Bronchial epithelial cell (primary cell): ENCODE measurements at regions not wholly inside any gene's neighbourhood (a gene's known extent, or its start where the extent isn't known, plus 50 kb on each side); places are given as distances from the start of the nearest gene placed in this dataset.

ENCODE experiments used
- DNase-seq: peaks from one replicate; pipeline ENCODE4 v3.0.0-alpha.2; 2010; ENCODE audit warnings: low read depth
- FAIRE-seq: peaks from 2 replicates; lab custom pipeline; 2011; peaks lifted over from hg19 to GRCh38; lab: Jason Lieb, UNC
- H3K27me3 ChIP-seq: 2 replicates; pipeline ENCODE4 v1.5.1; 2011; ENCODE audit warnings: low read length; ENCODE audit not compliant: control insufficient read depth, insufficient read depth
- H3K36me3 ChIP-seq: 2 replicates; pipeline ENCODE4 v1.5.1; 2011; ENCODE audit warnings: low read length; ENCODE audit not compliant: control insufficient read depth, insufficient read depth
- H3K4me3 ChIP-seq: 2 replicates; pipeline ENCODE4 v1.5.1; 2011; ENCODE audit warnings: mild to moderate bottlenecking, low read depth, low read length, control low read depth
- TF ChIP-seq, protein P1 (sequence below): IDR thresholded peaks from 2 replicates; pipeline ENCODE4 v1.5.1; 2011; ENCODE audit warnings: mild to moderate bottlenecking, moderate library complexity, low read length, control low read depth, inconsistent platforms; ENCODE audit not compliant: insufficient read depth, severe bottlenecking

DNA sequence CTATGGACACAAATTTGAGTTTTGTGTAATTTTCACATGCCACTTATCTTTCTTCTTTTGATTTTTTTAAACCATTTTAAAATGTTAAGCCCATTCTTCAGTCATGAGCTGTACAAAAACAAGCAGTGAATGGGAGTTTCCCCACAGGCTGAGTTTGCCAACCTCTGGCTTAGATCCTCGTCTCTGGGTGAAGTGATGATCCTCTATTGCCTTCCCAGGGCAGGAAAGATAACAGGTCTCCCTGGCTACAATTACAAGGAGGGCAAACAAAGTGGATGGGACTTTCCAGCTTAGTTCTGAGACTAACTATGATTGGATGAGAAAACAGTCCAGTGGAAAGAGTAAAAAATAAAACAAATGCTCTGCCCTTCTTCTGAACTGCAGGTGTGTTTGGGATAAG lies 203.7 kb downstream of the SPTSSA start:
- peak; percentile 66 for DNase-seq
- Histone ChIP-seq H3K4me3 (no peak overlapping the region), H3K36me3 (no peaks in the 10 kb centered on the region), H3K27me3 (peaks cover 3% of the 10 kb centered on the region)
- TF ChIP-seq, protein P1, sequence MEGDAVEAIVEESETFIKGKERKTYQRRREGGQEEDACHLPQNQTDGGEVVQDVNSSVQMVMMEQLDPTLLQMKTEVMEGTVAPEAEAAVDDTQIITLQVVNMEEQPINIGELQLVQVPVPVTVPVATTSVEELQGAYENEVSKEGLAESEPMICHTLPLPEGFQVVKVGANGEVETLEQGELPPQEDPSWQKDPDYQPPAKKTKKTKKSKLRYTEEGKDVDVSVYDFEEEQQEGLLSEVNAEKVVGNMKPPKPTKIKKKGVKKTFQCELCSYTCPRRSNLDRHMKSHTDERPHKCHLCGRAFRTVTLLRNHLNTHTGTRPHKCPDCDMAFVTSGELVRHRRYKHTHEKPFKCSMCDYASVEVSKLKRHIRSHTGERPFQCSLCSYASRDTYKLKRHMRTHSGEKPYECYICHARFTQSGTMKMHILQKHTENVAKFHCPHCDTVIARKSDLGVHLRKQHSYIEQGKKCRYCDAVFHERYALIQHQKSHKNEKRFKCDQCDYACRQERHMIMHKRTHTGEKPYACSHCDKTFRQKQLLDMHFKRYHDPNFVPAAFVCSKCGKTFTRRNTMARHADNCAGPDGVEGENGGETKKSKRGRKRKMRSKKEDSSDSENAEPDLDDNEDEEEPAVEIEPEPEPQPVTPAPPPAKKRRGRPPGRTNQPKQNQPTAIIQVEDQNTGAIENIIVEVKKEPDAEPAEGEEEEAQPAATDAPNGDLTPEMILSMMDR: no peak
- no peak for FAIRE-seq

- Histone ChIP-seq H3K27me3 (peaks cover 3% of the 10 kb centered on the region), H3K4me3 (no peak overlapping the region), H3K36me3 (no peaks in the 10 kb centered on the region)
- FAIRE-seq: no peak
- TF ChIP-seq, protein P1: no peak
- DNase-seq: peak; percentile 64
These were observed 204.5 kb downstream of the SPTSSA start for GRCh38 chr14:34257505-34257904.

GRCh38 chr14:34256223-34256622 lies 205.8 kb downstream of the SPTSSA start:
- no peak overlapping the region for H3K4me3 ChIP-seq
- TF ChIP-seq, protein P1: no peak
- FAIRE-seq (no peak), DNase-seq (peak; percentile 76)
- H3K36me3 ChIP-seq: no peaks in the 10 kb centered on the region
- H3K27me3 ChIP-seq: peaks cover 3% of the 10 kb centered on the region

- TF ChIP-seq, protein P1: no peak
- no peaks in the 10 kb centered on the region for H3K36me3 ChIP-seq
- DNase-seq (no peak), FAIRE-seq (no peak)
- peaks cover 2% of the 10 kb centered on the region for H3K27me3 ChIP-seq
- no peak overlapping the region for H3K4me3 ChIP-seq
These were observed 207.5 kb downstream of the SPTSSA start for GRCh38 chr14:34254571-34254970.

DNA sequence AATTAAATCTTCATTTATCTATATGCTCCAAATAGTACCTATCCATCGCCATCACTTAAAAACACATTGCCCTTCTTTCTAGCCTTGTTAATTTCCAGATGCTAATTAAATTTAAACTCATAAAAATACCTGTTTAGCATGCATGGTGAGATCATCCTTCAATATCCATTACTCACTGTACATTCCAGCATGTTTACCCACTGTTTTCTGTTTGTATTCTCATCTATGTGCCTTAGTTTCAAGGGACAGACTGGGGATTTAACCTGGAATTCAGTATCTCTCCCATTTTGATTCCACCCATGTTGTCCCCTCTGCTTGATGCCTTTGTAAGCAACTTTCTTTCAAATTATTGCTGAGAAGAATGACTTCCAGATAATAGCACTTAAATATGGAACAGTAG lies 208.0 kb downstream of the SPTSSA start:
- DNase-seq (peak; percentile 61), FAIRE-seq (no peak)
- Histone ChIP-seq H3K27me3 (no peaks in the 10 kb centered on the region), H3K4me3 (no peak overlapping the region), H3K36me3 (no peaks in the 10 kb centered on the region)
- TF ChIP-seq, protein P1: no peak

DNA sequence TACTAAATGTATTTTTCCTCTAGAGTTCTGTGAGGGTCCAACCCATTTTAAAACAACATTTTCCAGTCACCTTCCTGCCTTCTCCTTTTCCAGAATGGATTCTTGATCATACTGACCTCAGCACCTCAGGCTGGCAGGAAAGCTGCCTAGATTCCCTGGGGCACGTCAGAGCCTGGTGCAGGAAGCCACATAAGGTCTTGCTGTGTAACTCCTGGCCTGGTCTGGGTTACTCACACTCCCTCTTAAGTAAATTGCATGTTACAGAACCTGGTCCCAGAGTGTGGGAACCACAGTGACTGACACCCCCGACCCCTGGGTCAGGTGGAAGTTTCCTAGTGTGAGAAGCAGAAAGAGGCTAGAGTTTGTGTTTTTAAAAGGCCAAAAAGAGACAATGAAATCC lies 209.8 kb downstream of the SPTSSA start:
- no peaks in the 10 kb centered on the region for H3K36me3 ChIP-seq
- FAIRE-seq (no peak), DNase-seq (peak; percentile 78)
- no peaks in the 10 kb centered on the region for H3K27me3 ChIP-seq
- TF ChIP-seq, protein P1: no peak
- H3K4me3 ChIP-seq: no peak overlapping the region
